Adrenal gland (tissue), 5 donors: ENCODE measurements at regions not wholly inside any gene's neighbourhood (a gene's known extent, or its start where the extent isn't known, plus 50 kb on each side); places are given as distances from the start of the nearest gene placed in this dataset.

ENCODE experiments used
- CTCF ChIP-seq, 6 experiments: fragments of 450-650 bp in 4 of 6; fragments of 200-600 bp in 2 of 6; sonication (generic) in 1 of 6; IDR thresholded peaks; 1 replicate in 5 of 6; 2 replicates in 1 of 6; pipeline versions ENCODE4 v1.5.1 to v1.8.0; 2016 to 2021; ENCODE audit warnings: antibody characterized with exemption in 6 of 6, mild to moderate bottlenecking in 2 of 6, moderate library complexity in 1 of 6
- POLR2A ChIP-seq, 2 donors: fragments of 450-650 bp; IDR thresholded peaks; one replicate each; pipeline ENCODE4 v1.6.1; 2017; ENCODE audit warnings: antibody characterized with exemption in 2 of 2, mild to moderate bottlenecking in 2 of 2, moderate library complexity in 1 of 2
- donor health status: DM: no; HTN: no; CAD: no.

- TF ChIP-seq CTCF (IDR thresholded peaks at IDR 0.05) = no peak
- no peak for TF ChIP-seq POLR2A (IDR thresholded peaks at IDR 0.05)
These were observed 220.5 kb downstream of the SEC23A start for GRCh38 chr14:38882533-38882932.
